ENCODE measurements at regions not wholly inside any gene's neighbourhood (a gene's known extent, or its start where the extent isn't known, plus 50 kb on each side); places are given as distances from the start of the nearest gene placed in this dataset.

- no peak for DNase-seq
Observed at GRCh38 chr22:47933891-47934290, 1171.4 kb downstream of the TBC1D22A start.

GRCh38 chr22:47933226-47933625 lies 1170.8 kb downstream of the TBC1D22A start:
- DNase-seq, result no peak

DNA sequence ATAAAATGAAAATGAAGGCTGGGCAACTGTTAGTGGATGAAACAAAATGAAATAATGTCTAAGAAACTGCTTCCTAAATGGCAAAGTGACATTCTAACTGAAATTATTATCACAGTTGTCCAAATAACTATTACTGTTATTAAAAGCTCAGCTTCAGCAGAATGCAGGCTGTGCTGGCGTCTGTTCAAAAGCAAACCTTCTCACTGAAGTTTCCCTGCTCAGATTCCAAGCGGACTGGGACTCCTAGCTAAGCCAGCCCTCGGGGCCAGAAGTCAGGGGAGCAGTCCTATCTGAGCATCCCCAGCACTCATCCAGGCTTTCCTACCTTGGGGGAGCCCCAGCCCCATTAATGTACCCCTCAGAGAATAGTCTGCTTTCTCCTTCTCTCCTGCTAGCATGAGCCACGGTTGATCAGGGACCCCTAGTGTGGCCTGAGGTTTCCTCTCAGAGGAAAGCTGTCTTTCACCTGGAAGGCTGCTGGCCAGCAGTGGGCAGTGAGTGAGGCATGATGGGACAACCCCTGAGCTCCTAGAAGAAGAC lies 1167.3 kb downstream of the TBC1D22A start:
- DNase-seq, result no peak

- DNase-seq, result no peak
Observed at GRCh38 chr22:47929073-47929472, 1166.6 kb downstream of the TBC1D22A start.

GRCh38 chr22:47928631-47929030 lies 1166.2 kb downstream of the TBC1D22A start:
- DNase-seq, result no peak

DNA sequence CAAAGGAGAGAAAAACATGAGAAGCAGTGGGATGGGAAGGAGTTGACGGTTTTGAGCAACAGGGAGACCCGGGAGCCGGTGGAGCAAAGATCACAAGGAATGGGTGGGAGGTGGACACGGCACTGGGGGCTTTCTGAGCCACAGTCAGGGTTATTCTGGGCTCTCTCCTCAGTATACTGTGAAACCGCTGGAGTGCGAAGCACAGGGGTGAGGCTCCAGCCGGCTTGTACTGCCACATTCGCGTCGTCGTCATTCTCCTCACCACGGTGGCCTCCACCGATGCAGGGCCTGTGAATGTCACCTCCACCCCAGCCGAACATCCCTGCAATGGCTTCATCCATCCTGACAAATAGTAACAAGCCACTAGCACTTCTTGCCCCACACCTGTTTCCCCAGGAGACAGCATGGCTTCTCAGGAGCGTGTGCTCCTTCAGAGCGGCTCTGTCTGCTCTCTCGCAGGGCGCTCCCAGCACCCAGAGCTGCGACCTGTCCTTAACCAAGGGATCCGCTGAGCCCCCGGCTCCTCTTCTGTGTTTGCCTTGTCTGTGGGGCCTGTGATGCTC lies 1165.3 kb downstream of the TBC1D22A start:
- DNase-seq, result no peak

GRCh38 chr22:47923011-47923427 lies 1160.6 kb downstream of the TBC1D22A start:
- no peak for DNase-seq

- no peak for DNase-seq
Observed at GRCh38 chr22:47921906-47922305, 1159.5 kb downstream of the TBC1D22A start.

GRCh38 chr22:47920380-47920959 lies 1158.0 kb downstream of the TBC1D22A start:
- DNase-seq, result no peak

DNA sequence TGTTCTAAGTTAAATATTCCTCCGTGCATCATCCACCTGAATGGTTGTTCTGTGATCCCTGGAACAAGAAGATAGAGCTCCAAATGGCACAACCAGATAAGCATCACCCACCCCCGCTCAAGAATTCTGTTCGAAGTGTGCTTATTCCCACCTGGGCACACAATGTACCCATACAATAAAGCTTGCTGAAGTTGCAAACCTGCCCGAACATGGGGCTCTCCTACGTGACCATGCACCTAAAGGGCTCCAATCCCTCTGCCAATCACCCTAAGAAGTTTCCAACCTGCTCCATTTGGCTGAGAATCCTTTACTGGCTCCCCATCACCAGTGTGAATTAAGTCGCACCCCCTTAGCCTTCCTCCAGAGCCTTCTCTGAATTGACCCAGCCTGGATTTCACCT lies 1157.4 kb downstream of the TBC1D22A start:
- no peak for DNase-seq

DNA sequence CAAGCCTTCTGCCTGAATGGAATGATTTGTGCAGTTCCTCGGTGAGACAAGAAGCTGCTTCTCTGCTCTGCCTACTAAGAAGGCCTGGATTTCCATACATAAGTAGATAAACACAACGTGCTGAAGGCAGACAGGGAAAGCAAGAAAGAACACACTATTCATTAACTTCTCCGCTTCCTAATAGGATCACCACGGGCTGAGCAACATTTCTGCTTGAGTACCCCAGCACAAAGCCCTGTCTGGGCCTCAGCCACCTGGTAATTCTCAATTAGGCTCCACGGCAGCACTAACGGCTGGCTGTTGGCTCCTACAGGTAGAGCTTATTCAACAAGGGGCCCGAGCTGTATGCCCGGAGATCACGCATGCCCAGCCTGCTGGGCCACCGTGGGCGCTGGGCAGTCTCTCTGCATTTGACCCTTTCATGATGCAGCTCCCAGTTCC lies 1156.6 kb downstream of the TBC1D22A start:
- no peak for DNase-seq

GRCh38 chr22:47918276-47918921 lies 1155.9 kb downstream of the TBC1D22A start:
- DNase-seq, result no peak

DNA sequence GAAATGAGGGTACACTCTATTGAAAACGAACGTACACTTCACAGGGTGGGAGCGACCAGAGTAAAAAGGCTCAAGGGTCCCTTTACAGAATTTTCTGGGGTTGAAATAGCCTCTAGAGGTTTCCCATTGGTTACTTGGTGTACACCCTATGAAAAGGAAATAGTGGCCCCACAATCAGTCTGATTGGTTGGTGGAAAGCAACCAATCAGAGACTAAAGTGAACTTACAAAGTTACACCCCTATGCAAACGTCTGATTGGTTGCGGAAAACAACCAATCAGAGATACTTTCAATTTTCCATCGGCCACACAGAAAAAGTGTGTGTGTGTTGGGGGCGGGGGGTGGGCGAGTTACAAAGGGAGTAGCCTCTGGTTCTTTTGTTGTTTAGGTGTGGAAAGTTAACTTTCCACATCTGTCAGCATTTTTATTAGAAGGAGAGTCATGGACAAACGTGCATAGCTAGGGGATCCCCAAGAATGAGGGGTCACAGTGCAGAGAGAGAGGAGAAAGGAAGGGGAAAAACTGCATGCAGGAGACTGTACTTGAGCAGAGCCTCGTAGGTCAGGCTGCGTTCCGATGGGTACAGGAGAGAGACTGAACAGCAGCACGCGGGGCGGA lies 1152.1 kb downstream of the TBC1D22A start:
- no peak for DNase-seq

DNA sequence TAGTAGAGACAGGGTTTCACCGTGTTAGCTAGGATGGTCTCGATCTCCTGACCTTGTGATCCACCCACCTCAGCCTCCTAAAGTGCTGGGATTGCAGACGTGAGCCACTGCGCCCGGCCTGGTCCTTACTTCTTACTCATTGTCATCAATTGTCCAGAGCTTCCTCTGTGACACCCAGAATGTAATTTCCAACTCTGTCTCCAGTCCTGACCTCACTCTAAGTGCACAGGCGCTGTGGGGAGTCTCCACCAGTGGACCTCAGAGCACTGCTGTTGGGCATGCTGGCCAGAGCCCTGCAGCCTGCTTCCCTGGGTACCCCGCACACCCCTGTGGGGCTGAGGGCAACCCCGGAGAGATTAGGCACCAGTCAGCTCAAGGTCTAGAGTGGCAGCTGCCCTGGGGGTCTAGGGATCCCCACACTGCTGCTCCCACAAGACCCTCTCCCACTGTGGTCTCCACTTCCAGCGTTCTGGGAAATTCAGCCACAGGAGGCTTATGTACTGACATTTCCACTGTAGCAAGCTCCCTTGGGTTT lies 1140.3 kb downstream of the TBC1D22A start:
- no peak for DNase-seq

GRCh38 chr22:47901911-47902310 lies 1139.5 kb downstream of the TBC1D22A start:
- DNase-seq, result no peak

DNA sequence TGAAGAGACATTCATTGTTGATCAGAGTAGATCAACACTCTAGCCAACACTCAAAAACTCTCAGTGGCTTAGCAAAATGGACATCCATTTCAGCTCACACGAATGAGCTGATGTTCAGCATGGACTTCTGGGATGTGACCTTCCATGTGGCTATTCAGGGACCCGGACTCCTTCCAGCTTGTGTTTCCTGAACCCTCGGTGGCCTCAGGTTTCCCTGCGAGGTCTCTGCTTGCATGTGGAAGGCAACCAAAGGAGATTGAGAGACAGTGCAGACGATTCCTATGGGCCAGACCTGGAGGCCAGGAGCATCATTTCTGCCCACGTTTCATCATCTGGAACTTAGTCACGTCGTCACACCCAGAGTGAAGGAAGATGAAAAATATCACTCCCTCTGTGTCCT lies 1137.4 kb downstream of the TBC1D22A start:
- DNase-seq, result no peak

GRCh38 chr22:47898946-47899345 lies 1136.5 kb downstream of the TBC1D22A start:
- no peak for DNase-seq

DNA sequence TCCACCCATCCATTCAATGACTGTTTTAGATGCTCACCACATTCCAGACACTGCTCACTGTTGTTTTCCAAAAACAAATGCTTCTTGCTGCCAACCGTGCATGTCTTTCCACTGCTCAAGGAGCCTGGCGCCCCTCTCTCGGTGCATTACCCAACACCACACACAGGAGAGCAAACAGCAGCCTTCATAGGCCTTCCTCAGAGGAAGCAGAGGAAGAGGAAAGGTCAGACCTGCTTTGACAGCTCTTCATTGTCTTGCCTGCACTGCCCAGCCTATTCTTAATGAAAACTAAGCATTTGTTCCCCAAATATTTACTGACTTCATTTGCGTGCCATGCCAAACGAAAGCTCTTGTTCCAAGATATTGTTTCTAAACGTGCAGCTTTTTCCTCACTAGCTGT lies 1129.2 kb downstream of the TBC1D22A start:
- DNase-seq, result no peak

- no peak for DNase-seq
Observed at GRCh38 chr22:47888817-47889216, 1126.4 kb downstream of the TBC1D22A start.

DNA sequence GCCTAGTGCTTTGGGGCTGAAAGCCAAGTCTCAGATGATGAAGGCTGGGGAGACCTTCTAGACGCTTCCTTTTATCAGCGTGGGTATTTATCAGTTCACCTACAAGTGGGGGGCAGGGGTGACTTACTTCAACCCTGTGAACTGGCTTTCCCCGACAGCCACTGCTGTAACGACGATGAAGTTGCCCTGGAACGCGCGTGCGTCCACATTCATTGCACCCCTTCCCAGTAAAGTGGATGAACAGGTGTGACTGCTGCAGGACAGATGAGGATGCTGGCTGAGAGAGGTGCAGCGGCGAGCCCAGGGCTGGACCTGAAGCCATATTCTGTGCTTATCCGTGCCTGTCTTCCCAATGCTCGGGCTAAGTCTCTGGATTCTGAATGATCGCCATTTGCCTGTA lies 1122.3 kb downstream of the TBC1D22A start:
- DNase-seq, result no peak

DNA sequence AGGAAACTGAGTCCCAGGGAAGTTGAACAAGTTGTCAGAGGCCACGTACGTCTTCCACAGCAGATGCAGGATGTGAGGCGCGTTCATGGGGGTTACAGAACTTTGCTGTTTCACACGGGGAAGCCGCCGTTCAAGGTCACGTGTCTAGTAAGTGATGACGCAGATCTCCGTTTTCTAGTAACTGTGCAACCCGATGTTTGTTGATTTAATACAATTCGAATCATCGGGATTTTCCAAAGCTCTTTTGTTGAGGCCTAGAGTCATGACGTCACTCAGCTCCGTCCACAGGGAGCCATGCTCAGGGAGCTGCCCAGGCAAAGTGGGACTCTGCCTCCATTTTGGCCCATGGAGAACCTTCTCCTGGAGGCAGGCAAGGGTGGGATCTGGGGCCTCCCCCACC lies 1121.8 kb downstream of the TBC1D22A start:
- no peak for DNase-seq

DNA sequence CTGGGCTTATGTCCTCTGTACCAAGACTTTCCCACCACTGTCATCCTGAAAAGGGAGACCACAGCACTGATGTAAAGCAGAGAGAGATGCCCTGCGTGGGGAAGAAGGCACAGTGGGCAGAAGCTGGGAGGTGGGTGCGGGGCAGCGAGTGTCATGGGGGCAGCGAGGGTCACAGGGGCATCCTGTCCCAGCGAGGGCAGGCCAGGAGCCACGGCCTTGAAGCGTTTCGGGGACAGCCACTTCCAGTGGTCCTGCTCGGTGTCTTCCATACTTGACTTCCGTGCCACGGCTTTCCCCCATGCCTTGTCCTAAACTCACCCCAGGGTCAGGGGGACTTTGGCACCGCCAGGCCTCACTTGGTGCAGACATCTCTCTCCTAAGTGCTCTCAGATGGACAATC lies 1121.3 kb downstream of the TBC1D22A start:
- no peak for DNase-seq

DNA sequence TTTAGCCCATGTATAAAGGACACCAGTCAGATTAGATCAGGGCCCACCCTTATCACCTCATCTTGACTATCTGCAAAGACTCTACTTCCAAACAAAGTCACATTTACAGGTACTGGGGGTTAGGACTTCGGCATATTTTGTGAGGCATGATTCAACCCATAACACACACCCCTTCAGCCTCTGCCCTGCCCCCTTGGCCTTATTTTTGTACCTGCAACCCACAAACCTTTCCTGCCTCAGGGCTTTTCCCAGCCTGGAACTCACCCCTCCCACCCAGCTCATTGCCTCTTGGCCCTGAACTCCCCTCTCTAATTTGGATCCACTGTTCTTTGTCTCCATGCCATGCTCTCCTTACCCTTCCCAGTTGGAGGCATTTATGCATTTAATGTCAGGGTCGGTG lies 1116.9 kb downstream of the TBC1D22A start:
- no peak for DNase-seq

DNA sequence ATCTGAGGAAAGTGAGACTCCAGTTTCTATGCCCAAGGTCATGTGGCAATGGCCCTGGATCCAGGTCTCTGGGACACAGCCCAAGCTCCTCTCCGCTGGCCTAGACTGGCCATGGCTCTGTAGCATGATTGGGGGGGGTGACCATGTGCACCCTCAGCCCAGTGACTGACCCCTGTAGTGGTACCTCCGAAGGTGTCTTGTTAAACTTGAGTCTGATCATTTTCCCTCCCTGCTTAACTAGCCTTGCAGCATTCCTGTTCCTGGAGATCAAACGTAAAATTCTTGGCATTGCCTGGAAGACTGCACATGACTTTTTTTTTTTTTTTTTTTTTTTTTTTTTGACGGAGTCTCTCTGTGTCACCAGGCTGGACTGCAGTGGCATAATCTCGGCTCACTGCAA lies 1116.0 kb downstream of the TBC1D22A start:
- DNase-seq, result no peak
